Karpas-422 (cell line): ENCODE measurements at regions not wholly inside any gene's neighbourhood (a gene's known extent, or its start where the extent isn't known, plus 50 kb on each side); places are given as distances from the start of the nearest gene placed in this dataset.

Experiments
- DNase-seq: peaks from one replicate; pipeline ENCODE4 v3.0.0-alpha.2; 2015
- H2AFZ ChIP-seq: fragments of 200-600 bp; sonication (generic); 2 replicates; pipeline ENCODE4 v1.6.1; 2014; ENCODE audit warnings: antibody characterized with exemption, low read length, mixed read lengths
- H3K27ac ChIP-seq: fragments of 200-600 bp; sonication (generic); 2 replicates; pipeline ENCODE4 v1.5.1; 2014; ENCODE audit warnings: mild to moderate bottlenecking, low read length, moderate library complexity
- H3K27me3 ChIP-seq: fragments of 200-600 bp; sonication (generic); 2 replicates; pipeline ENCODE4 v1.6.1; 2014; ENCODE audit warnings: low read length, mixed read lengths
- H3K36me3 ChIP-seq: fragments of 200-600 bp; sonication (generic); 2 replicates; pipeline ENCODE4 v1.6.1; 2014; ENCODE audit warnings: low read length, mixed read lengths; ENCODE audit not compliant: insufficient read depth
- H3K4me1 ChIP-seq: fragments of 200-600 bp; sonication (generic); 2 replicates; pipeline ENCODE4 v1.6.1; 2014; ENCODE audit warnings: mild to moderate bottlenecking, low read length, mixed read lengths
- H3K4me2 ChIP-seq: fragments of 200-600 bp; sonication (generic); 2 replicates; pipeline ENCODE4 v1.6.1; 2014; ENCODE audit warnings: low read length, low read depth, mild to moderate bottlenecking; ENCODE audit not compliant: poor library complexity, severe bottlenecking
- H3K4me3 ChIP-seq: fragments of 200-600 bp; sonication (generic); 2 replicates; pipeline ENCODE4 v1.5.1; 2014; ENCODE audit warnings: mild to moderate bottlenecking, antibody characterized with exemption, low read length, mixed read lengths
- H3K79me2 ChIP-seq: fragments of 200-600 bp; sonication (generic); 2 replicates; pipeline ENCODE4 v1.6.1; 2014; ENCODE audit warnings: mild to moderate bottlenecking, low read length, mixed read lengths
- H3K9ac ChIP-seq: fragments of 200-600 bp; sonication (generic); 2 replicates; pipeline ENCODE4 v1.6.0; 2014; ENCODE audit warnings: low read length
- H3K9me2 ChIP-seq: fragments of 200-600 bp; sonication (generic), shearing (Covaris generic); replicated peaks from 2 replicates; pipeline ENCODE4 v1.6.0; 2014; ENCODE audit warnings: mild to moderate bottlenecking, low read length, moderate library complexity; ENCODE audit not compliant: insufficient read depth
- H3K9me3 ChIP-seq: fragments of 300-700, 200-600 bp; sonication (generic); 2 replicates; pipeline ENCODE4 v1.6.1; 2014; ENCODE audit warnings: low read length, mixed read lengths
- H4K20me1 ChIP-seq: fragments of 200-600 bp; sonication (generic); 2 replicates; pipeline ENCODE4 v1.6.1; 2014; ENCODE audit warnings: mild to moderate bottlenecking, antibody characterized with exemption, low read length, low read depth; ENCODE audit not compliant: insufficient read depth

DNA sequence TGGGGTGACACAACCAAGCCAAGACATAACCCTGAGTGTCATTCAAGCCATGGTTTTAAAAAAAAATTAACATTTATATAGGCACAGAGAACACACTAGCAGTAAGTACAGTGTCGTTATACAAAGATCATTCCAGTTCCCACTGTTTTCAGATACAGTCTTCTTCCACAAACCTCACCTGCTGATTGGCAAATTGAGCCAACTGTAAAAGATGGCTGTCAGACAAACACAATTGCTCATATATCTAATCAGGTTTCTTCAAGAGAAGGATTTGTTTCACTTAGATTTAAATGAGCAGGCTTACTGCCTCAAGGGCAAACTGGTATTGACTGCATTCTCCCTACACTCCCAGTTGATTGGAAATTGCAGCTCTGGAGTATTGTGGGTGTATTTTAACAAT lies 308.9 kb downstream of the RBM26 start:
- no peak overlapping the region for H3K9ac ChIP-seq
- no peaks in the 10 kb centered on the region for H3K27me3 ChIP-seq
- H3K4me2 ChIP-seq: no peak overlapping the region
- no peaks in the 10 kb centered on the region for H3K36me3 ChIP-seq
- no peak overlapping the region for H3K4me3 ChIP-seq
- H3K79me2 ChIP-seq: no peaks in the 10 kb centered on the region
- H3K27ac ChIP-seq: no peak overlapping the region
- no peaks in the 10 kb centered on the region for H3K9me2 ChIP-seq
- no peak overlapping the region for H2AFZ ChIP-seq
- DNase-seq: no peak
- no peaks in the 10 kb centered on the region; the same call in 1 of the 2 replicates for H4K20me1 ChIP-seq
- H3K9me3 ChIP-seq: no peaks in the 10 kb centered on the region
- H3K4me1 ChIP-seq: no peaks in the 10 kb centered on the region

DNA sequence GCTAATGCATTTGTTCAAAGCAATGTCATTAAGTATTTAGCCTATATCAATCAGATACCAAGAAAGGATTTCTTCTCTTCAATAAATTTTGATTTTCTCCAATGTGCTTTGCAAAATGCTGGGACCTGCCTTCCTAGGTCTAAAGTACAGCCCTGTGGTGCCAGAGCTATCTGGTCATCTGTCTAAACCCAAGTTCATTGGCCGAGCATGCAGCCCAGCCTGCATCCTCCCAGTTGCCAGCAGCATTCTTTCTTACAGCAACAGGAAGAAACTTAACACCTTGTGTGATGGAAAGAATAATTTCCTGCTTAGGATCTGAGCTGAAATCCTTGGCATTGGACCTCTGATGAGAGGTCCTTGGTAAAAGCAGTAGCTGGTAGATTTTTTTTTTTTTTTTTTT lies 310.0 kb downstream of the RBM26 start:
- Histone ChIP-seq H3K4me2 (no peak overlapping the region), H3K79me2 (no peaks in the 10 kb centered on the region), H3K27ac (no peak overlapping the region), H3K27me3 (no peaks in the 10 kb centered on the region), H3K4me1 (no peaks in the 10 kb centered on the region), H3K4me3 (no peak overlapping the region), H2AFZ (no peak overlapping the region), H3K9me3 (no peaks in the 10 kb centered on the region), H4K20me1 (no peaks in the 10 kb centered on the region; the same call in 1 of the 2 replicates), H3K36me3 (no peaks in the 10 kb centered on the region), H3K9me2 (no peaks in the 10 kb centered on the region), H3K9ac (no peak overlapping the region)
- no peak for DNase-seq

DNA sequence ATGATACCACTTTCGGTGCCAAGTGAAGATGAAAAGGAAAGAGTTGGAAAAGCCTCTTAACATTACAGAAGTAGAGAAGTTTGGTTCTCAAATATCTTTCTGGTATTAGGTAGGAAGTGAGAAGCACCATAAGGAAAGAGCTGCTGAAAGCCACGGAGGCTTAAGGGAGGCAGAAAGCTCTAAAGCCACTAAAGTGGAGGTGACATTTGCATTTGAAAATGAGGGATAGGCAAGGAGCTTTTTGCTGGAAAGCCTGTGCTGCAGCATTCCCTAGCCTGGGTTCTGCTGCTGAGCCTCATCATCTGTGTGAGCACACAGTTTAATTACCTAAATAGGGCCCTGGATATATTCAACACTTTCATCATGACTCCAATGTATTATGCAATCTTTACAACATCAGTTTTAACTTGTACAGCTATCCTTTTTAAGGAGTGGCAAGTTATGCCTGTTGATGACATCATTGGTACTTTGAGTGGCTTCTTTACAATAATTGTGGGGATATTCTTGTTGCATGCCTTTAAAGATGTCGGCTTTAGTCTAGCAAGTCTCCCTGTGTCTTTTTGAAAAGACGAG lies 315.4 kb downstream of the RBM26 start:
- Histone ChIP-seq H4K20me1 (no peaks in the 10 kb centered on the region), H3K79me2 (no peaks in the 10 kb centered on the region), H3K9me3 (no peaks in the 10 kb centered on the region), H3K9ac (no peak overlapping the region), H3K27me3 (no peaks in the 10 kb centered on the region), H3K4me3 (no peak overlapping the region), H3K27ac (no peak overlapping the region), H3K4me1 (no peaks in the 10 kb centered on the region), H3K9me2 (no peaks in the 10 kb centered on the region), H2AFZ (no peak overlapping the region), H3K4me2 (no peak overlapping the region), H3K36me3 (no peaks in the 10 kb centered on the region)
- no peak for DNase-seq

DNA sequence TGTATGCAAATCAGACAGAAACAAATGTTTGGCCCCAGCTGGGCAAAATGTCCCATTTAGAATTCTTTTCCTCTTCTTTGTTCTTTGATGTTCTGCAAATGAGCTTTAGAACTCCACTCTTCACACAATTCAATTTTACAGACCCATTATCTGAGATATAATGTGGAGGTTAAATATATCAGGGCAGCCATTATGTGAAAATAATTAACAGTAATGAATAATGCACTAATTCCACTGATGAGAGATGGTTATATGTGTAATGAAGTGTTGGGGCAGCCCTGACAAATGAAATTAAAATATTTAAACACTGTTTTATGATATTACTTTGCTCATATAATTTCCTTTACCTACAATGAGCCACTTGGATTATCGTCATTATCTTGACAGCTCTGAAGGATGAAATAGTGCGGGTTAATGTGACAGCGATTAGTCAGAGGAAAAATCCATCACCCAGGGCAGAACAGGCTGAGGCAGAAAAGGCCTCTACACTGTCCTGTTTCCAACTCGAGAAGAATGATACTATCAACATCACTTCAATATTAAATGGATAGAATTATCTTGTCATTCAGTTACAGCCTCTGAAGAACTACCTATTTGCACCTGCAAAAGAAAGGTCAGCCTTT lies 321.1 kb downstream of the RBM26 start:
- no peak overlapping the region for H3K9ac ChIP-seq
- no peaks in the 10 kb centered on the region for H3K4me1 ChIP-seq
- no peaks in the 10 kb centered on the region for H3K79me2 ChIP-seq
- H2AFZ ChIP-seq: no peak overlapping the region
- H3K27me3 ChIP-seq: no peaks in the 10 kb centered on the region
- H3K36me3 ChIP-seq: no peaks in the 10 kb centered on the region
- H3K4me3 ChIP-seq: no peak overlapping the region
- no peak for DNase-seq
- H3K9me3 ChIP-seq: no peaks in the 10 kb centered on the region
- no peaks in the 10 kb centered on the region for H4K20me1 ChIP-seq
- no peak overlapping the region for H3K27ac ChIP-seq
- no peaks in the 10 kb centered on the region for H3K9me2 ChIP-seq
- no peak overlapping the region for H3K4me2 ChIP-seq

DNA sequence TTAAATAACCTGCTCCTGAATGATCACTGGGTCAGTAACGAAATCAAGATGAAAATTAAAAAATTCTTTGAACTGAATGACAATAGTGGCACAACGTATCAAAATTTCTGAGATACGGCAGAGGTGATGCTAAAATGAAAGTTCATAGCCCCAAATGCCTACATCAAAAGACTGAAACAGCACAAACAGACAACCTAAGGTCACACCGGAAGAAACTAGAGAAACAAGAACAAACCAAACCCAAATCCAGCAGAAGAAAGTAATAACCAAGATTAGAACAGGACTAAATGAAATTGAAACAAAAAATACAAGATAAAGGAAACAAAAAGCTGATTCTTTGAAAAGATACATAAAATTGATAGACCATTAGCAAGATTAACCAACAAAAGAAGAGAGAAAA lies 324.1 kb downstream of the RBM26 start:
- H3K4me3 ChIP-seq: no peak overlapping the region

DNA sequence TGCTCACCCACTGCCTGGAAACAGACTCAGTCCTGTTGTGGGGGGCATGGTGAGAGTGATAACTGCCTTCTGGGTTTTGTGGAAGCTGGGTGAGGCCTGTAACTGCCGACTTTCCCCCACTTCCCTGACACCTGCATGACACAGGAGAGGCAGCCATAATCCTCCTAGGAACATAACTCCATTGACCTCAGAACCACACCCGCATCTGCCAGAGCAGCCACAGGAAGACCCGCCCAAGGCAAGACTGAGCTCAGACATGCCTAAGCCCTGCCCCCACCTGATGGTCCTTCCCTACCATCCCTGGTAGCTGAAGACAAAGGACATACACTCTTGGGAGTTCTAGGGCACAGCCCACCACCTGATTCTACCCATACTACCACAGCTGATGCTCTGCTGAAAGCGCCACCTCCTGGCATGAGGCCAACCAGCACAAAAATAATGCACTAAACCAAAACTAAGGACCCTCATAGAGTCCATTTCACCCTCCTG lies 326.7 kb downstream of the RBM26 start:
- no peaks in the 10 kb centered on the region for H3K36me3 ChIP-seq

More for the DNA sequence above, 324.1 kb downstream of the RBM26 start:
- H3K27me3 ChIP-seq: no peaks in the 10 kb centered on the region
- DNase-seq: no peak
- no peaks in the 10 kb centered on the region for H4K20me1 ChIP-seq
- H3K4me1 ChIP-seq: no peaks in the 10 kb centered on the region
- H2AFZ ChIP-seq: no peak overlapping the region
- no peak overlapping the region for H3K27ac ChIP-seq
- no peaks in the 10 kb centered on the region for H3K9me3 ChIP-seq
- H3K36me3 ChIP-seq: no peaks in the 10 kb centered on the region
- H3K4me2 ChIP-seq: no peak overlapping the region
- no peaks in the 10 kb centered on the region for H3K9me2 ChIP-seq
- no peak overlapping the region for H3K9ac ChIP-seq
- H3K79me2 ChIP-seq: no peaks in the 10 kb centered on the region

DNA sequence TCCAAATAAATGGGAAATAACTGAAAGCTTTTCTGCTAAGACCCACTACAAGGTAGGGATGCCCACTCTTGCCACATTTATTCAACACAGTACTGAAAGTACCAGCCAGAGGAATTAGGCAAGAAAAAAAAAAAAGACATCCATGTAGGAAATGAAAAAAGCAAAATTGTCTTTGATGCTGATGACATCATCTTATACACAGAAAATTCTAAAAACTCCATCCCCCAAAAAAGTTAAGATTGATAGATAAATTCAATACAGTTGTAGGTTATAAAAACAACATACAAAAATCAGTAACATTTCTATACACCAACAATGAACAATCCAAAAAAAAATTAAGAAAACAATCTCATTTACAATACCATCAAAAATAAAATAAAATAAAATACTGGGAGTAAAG lies 330.4 kb downstream of the RBM26 start:
- no peak overlapping the region for H2AFZ ChIP-seq
- no peaks in the 10 kb centered on the region for H3K36me3 ChIP-seq
- DNase-seq: no peak
- peaks cover 3% of the 10 kb centered on the region; the same call in 1 of the 2 replicates for H3K4me1 ChIP-seq
- no peak overlapping the region for H3K4me2 ChIP-seq
- H3K9me3 ChIP-seq: no peaks in the 10 kb centered on the region
- no peaks in the 10 kb centered on the region for H3K79me2 ChIP-seq
- no peak overlapping the region for H3K4me3 ChIP-seq
- H3K9me2 ChIP-seq: no peaks in the 10 kb centered on the region
- H4K20me1 ChIP-seq: no peaks in the 10 kb centered on the region
- no peaks in the 10 kb centered on the region for H3K27me3 ChIP-seq
- H3K27ac ChIP-seq: no peak overlapping the region
- H3K9ac ChIP-seq: no peak overlapping the region

More for the DNA sequence above, 326.7 kb downstream of the RBM26 start:
- peak; percentile 56 for DNase-seq
- H3K9me3 ChIP-seq: no peaks in the 10 kb centered on the region
- no peak overlapping the region for H2AFZ ChIP-seq
- H4K20me1 ChIP-seq: no peaks in the 10 kb centered on the region
- no peak overlapping the region for H3K4me2 ChIP-seq
- no peaks in the 10 kb centered on the region for H3K27me3 ChIP-seq
- no peaks in the 10 kb centered on the region for H3K4me1 ChIP-seq
- H3K9me2 ChIP-seq: no peaks in the 10 kb centered on the region
- H3K4me3 ChIP-seq: no peak overlapping the region
- H3K27ac ChIP-seq: no peak overlapping the region
- H3K79me2 ChIP-seq: no peaks in the 10 kb centered on the region
- H3K9ac ChIP-seq: no peak overlapping the region

DNA sequence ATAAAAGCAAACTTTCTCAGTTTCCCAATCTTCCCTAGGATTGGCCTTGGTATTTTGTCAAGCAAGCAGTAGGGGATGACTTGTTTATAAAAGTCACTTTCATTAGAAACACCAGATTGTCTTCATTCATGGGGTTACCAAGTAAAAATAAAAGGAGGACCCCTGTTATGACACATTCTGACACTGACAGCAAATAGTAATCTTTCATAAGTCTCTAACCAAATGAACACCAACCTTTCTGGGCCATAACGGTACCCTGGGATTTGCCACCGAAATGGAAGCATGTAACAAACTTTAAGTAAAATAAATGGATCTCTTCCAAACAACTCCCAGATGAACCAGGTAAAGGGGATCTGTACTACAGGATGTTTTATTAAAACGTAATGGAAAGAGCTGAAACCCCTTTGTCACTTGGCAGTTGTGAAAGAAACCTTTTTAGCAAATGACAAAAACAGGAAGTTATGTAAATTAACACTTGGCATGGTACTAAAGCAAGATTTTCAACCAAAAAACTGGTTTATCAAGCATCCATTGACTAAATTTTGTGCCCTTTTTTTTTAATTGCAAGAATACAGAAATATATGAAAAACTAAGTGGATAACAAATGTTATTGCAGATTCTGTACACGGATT lies 335.6 kb downstream of the RBM26 start:
- no peak overlapping the region for H2AFZ ChIP-seq

More for the DNA sequence above, 335.6 kb downstream of the RBM26 start:
- H3K4me3 ChIP-seq: no peak overlapping the region
- no peak overlapping the region for H3K4me2 ChIP-seq
- no peaks in the 10 kb centered on the region for H3K9me2 ChIP-seq
- DNase-seq: peak; percentile 44
- H3K27me3 ChIP-seq: no peaks in the 10 kb centered on the region
- H3K9ac ChIP-seq: no peak overlapping the region
- no peaks in the 10 kb centered on the region for H3K36me3 ChIP-seq
- no peaks in the 10 kb centered on the region for H3K79me2 ChIP-seq
- H3K4me1 ChIP-seq: peaks cover 7% of the 10 kb centered on the region
- H4K20me1 ChIP-seq: no peaks in the 10 kb centered on the region
- H3K27ac ChIP-seq: no peak overlapping the region
- H3K9me3 ChIP-seq: no peaks in the 10 kb centered on the region
